Stomach (tissue), 4 donors: ENCODE measurements at regions not wholly inside any gene's neighbourhood (a gene's known extent, or its start where the extent isn't known, plus 50 kb on each side); places are given as distances from the start of the nearest gene placed in this dataset.

Source experiments
- EP300 ChIP-seq: sonication (generic); formaldehyde crosslinking; IDR thresholded peaks from one replicate; pipeline ENCODE4 v1.6.1; 2017; ENCODE audit warnings: antibody characterized with exemption
- POLR2A ChIP-seq, 4 donors: fragments of 450-650 bp; IDR thresholded peaks; one replicate each; pipeline ENCODE4 v1.6.1; 2016; ENCODE audit warnings: antibody characterized with exemption in 4 of 4, control low read depth in 2 of 4, mild to moderate bottlenecking in 1 of 4, moderate library complexity in 1 of 4
- TF ChIP-seq, protein P1 (sequence below), 7 experiments: fragments of 450-650 bp in 4 of 7; fragments of 200-600 bp in 3 of 7; sonication (generic) in 3 of 7; IDR thresholded peaks; one replicate each; pipeline ENCODE4 v1.5.1; 2016 to 2019; ENCODE audit warnings: antibody characterized with exemption in 7 of 7, control low read depth in 2 of 7, mild to moderate bottlenecking in 1 of 7

DNA sequence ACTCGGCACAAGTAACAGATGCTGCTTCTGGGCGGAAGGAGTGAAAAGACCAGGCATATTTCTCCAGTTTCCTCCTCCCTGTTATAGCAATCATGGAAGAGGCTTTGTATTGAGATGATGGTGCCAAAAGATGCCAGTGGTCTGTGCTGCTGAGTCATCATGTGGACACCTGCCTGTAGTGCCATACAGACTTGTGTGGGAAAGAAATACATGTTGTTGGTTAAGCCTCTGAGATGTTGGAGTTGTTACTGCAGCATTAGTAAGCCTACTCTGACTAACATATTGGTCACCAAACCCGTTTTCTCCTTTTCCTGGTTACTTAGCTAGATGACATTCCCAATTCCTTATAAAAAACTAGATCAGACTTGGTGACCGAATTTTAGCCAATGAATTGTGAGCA, 356.9 kb downstream of the ZNF521 start:
- no peak for TF ChIP-seq POLR2A (IDR thresholded peaks at IDR 0.05)
- TF ChIP-seq, protein P1, sequence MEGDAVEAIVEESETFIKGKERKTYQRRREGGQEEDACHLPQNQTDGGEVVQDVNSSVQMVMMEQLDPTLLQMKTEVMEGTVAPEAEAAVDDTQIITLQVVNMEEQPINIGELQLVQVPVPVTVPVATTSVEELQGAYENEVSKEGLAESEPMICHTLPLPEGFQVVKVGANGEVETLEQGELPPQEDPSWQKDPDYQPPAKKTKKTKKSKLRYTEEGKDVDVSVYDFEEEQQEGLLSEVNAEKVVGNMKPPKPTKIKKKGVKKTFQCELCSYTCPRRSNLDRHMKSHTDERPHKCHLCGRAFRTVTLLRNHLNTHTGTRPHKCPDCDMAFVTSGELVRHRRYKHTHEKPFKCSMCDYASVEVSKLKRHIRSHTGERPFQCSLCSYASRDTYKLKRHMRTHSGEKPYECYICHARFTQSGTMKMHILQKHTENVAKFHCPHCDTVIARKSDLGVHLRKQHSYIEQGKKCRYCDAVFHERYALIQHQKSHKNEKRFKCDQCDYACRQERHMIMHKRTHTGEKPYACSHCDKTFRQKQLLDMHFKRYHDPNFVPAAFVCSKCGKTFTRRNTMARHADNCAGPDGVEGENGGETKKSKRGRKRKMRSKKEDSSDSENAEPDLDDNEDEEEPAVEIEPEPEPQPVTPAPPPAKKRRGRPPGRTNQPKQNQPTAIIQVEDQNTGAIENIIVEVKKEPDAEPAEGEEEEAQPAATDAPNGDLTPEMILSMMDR (IDR thresholded peaks at IDR 0.05): no peak
- no peak for TF ChIP-seq EP300
